OCI-LY3 (cell line): ENCODE measurements at regions not wholly inside any gene's neighbourhood (a gene's known extent, or its start where the extent isn't known, plus 50 kb on each side); places are given as distances from the start of the nearest gene placed in this dataset.

Experiments
- H2AFZ ChIP-seq: fragments of 200-600, 300-600 bp; shearing (Covaris generic); 2 replicates; pipeline ENCODE4 v1.6.0; 2014; ENCODE audit warnings: antibody characterized with exemption, low read depth, low read length
- H3K27ac ChIP-seq: fragments of 200-600, 300-600 bp; sonication (generic); 2 replicates; pipeline ENCODE4 v1.5.1; 2014; ENCODE audit warnings: mild to moderate bottlenecking, low read length, moderate library complexity, mixed read lengths
- H3K27me3 ChIP-seq: fragments of 200-600, 300-600 bp; sonication (generic); 2 replicates; pipeline ENCODE4 v1.6.1; 2014; ENCODE audit warnings: low read depth, low read length, mixed read lengths
- H3K36me3 ChIP-seq: fragments of 200-600, 300-600 bp; sonication (generic); replicated peaks from 2 replicates; pipeline ENCODE3; 2014; ENCODE audit warnings: low read depth, low read length, mixed read lengths
- H3K4me1 ChIP-seq: fragments of 300-600, 200-600 bp; sonication (generic); 2 replicates; pipeline ENCODE4 v1.6.1; 2014; ENCODE audit warnings: low read length, mixed read lengths
- H3K4me2 ChIP-seq: fragments of 200-600, 300-600 bp; sonication (generic); 2 replicates; pipeline ENCODE4 v1.6.1; 2014; ENCODE audit warnings: low read length, mixed read lengths
- H3K4me3 ChIP-seq: fragments of 300-600, 200-600 bp; sonication (generic); 2 replicates; pipeline ENCODE4 v1.5.1; 2014; ENCODE audit warnings: antibody characterized with exemption, mild to moderate bottlenecking, low read length, moderate library complexity
- H3K79me2 ChIP-seq: fragments of 300-600, 200-600 bp; shearing (Covaris generic); 2 replicates; pipeline ENCODE4 v1.6.1; 2014; ENCODE audit warnings: mild to moderate bottlenecking, low read length, mixed read lengths
- H3K9ac ChIP-seq: fragments of 300-600, 200-600 bp; shearing (Covaris generic); 2 replicates; pipeline ENCODE4 v1.6.0; 2014; ENCODE audit warnings: mild to moderate bottlenecking, low read length, moderate library complexity
- H3K9me3 ChIP-seq: fragments of 200-600, 300-600 bp; shearing (Covaris generic); 2 replicates; pipeline ENCODE4 v1.6.1; 2014; ENCODE audit warnings: low read length, mixed read lengths; ENCODE audit not compliant: insufficient read depth
- H4K20me1 ChIP-seq: fragments of 200-600, 300-600 bp; sonication (generic); 2 replicates; pipeline ENCODE4 v1.6.1; 2016; ENCODE audit warnings: low read length, mixed read lengths; ENCODE audit not compliant: insufficient read depth
- EZH2phosphoT487 ChIP-seq: fragments of 200-600 bp; shearing (Covaris generic); IDR thresholded peaks from 2 replicates; pipeline ENCODE4 v1.6.1; 2018; ENCODE audit warnings: antibody characterized with exemption, mixed run types, low read depth
- TF ChIP-seq, protein P1 (sequence below): fragments of 200-600, 300-600 bp; sonication (generic); IDR thresholded peaks from 2 replicates; pipeline ENCODE4 v1.5.1; 2014; ENCODE audit warnings: antibody characterized with exemption, low read length, low read depth

DNA sequence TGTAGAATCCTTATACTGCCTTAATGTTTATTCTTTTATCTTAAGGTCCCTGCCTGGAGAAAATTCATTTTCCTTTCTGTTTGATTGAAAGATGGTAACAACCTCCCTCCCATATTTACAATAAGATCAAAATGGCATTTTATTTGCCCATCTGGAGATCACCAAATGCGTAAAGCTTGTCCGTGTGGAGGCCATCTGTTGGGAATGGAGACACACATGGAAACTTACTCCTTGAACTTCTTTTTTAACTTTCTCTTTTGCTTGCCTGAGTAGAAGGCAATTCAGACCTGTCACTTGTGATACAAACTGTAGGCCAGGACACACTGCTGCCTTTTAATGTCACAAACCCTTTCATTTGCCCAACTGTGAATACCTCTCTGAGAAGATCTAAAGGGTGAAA is 144.8 kb upstream of the CEP162 start:
- Histone ChIP-seq H3K4me1 (no peaks in the 10 kb centered on the region; the same call in 1 of the 2 replicates), H3K9ac (no peak overlapping the region), H3K36me3 (no peaks in the 10 kb centered on the region), H3K79me2 (no peaks in the 10 kb centered on the region), H3K27me3 (no peaks in the 10 kb centered on the region), H3K4me2 (no peak overlapping the region), H2AFZ (no peak overlapping the region), H4K20me1 (no peaks in the 10 kb centered on the region), H3K27ac (no peak overlapping the region), H3K4me3 (no peak overlapping the region), H3K9me3 (no peaks in the 10 kb centered on the region)
- TF ChIP-seq EZH2phosphoT487: no peak
- TF ChIP-seq, protein P1, sequence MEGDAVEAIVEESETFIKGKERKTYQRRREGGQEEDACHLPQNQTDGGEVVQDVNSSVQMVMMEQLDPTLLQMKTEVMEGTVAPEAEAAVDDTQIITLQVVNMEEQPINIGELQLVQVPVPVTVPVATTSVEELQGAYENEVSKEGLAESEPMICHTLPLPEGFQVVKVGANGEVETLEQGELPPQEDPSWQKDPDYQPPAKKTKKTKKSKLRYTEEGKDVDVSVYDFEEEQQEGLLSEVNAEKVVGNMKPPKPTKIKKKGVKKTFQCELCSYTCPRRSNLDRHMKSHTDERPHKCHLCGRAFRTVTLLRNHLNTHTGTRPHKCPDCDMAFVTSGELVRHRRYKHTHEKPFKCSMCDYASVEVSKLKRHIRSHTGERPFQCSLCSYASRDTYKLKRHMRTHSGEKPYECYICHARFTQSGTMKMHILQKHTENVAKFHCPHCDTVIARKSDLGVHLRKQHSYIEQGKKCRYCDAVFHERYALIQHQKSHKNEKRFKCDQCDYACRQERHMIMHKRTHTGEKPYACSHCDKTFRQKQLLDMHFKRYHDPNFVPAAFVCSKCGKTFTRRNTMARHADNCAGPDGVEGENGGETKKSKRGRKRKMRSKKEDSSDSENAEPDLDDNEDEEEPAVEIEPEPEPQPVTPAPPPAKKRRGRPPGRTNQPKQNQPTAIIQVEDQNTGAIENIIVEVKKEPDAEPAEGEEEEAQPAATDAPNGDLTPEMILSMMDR: no peak

DNA sequence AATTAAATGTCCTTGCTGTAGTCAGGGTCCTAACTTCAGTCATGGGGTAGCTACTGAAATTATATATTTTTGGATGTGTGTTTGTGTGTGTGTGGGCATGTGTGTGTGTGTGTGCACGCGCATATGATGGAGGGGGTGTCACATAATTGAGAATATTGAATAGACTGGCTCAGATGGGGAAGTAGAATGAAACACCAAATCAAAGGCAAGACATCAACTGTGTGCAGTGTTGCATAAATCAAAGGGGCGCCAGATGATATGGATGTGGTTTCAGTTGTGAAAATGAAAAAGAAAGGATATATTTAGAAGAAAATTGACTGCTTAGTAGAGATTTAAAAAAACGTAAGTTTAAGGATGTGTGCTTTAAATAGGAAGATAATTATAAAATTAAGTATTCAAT is 144.2 kb upstream of the CEP162 start:
- H3K79me2 ChIP-seq: no peaks in the 10 kb centered on the region
- no peaks in the 10 kb centered on the region; the same call in 1 of the 2 replicates for H3K4me1 ChIP-seq
- H3K9me3 ChIP-seq: no peaks in the 10 kb centered on the region
- no peak overlapping the region for H3K4me3 ChIP-seq
- H2AFZ ChIP-seq: no peak overlapping the region
- no peaks in the 10 kb centered on the region for H4K20me1 ChIP-seq
- no peak overlapping the region for H3K27ac ChIP-seq
- H3K27me3 ChIP-seq: no peaks in the 10 kb centered on the region
- TF ChIP-seq, protein P1: no peak
- no peak for TF ChIP-seq EZH2phosphoT487
- no peak overlapping the region for H3K9ac ChIP-seq
- H3K4me2 ChIP-seq: no peak overlapping the region
- no peaks in the 10 kb centered on the region for H3K36me3 ChIP-seq

DNA sequence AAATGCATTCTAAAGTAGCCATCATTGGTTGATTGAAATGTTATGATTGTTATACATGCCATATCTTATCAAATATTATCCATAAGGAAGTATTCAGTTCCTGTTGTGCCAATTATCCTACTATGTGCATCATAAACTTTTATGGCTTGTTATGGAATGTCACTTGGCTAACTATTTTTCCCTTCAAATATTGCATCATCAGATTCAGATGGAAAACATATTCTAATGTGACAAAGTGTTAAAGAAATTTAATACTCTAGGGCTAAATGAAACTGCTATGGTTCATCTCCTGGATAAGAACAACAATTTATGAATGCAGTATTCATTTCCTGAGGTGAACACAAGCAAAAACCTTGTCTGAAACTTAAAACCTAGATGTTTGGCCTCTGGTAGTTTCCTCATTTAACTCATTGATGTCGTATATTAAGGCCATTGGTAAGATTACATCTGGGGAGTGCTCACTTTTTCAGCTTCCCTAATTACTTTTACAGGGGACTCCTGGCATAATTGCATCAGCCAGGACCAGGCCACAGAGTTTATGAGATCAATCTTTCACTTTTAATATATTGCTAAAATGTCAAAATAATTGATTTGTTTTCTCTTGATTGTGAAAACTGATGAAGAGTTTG is 134.9 kb upstream of the CEP162 start:
- Histone ChIP-seq H4K20me1 (no peaks in the 10 kb centered on the region), H3K9ac (no peak overlapping the region), H3K4me2 (no peak overlapping the region), H3K4me3 (no peak overlapping the region), H3K4me1 (no peaks in the 10 kb centered on the region), H2AFZ (no peak overlapping the region), H3K27me3 (no peaks in the 10 kb centered on the region), H3K27ac (no peak overlapping the region), H3K79me2 (no peaks in the 10 kb centered on the region), H3K9me3 (no peaks in the 10 kb centered on the region; the same call in 1 of the 2 replicates), H3K36me3 (no peaks in the 10 kb centered on the region)
- TF ChIP-seq EZH2phosphoT487: no peak
- TF ChIP-seq, protein P1: no peak

DNA sequence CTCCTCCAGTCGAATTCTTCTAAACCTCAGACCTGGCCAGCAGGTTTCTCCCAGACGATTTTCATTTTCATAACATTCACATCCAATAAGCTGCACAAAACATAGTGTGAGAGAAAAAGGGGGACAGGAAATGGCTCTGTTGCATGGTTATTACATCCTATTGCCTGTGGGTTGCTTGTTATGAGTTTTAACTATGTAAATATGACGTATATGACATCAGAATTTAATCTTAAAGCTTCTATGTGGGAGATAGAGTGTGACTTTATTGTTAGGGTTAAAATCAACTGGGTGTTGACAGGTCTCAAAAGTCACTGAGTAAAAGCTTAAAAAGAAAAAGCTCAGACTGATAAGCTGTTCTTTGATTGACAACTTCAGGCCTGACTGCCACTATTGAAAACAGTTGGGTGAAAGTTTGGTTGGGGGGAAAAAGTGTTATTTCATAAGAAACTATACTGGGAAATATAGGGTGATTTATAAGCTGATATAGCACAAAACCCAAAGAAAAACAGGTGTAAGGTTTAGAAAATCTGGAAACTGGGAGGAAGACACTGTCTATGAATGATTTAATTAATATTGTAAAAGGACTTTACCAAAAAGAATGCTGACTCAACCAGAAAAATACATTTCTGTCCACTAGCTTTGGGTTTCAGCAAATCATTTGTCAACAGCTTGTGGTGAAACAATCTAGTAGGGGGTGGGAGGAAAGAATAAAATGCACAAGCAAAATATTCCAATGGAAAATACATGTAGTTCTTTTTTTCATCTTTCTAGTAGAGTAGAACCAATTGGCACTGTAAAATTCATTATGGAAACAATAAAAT is 134.1 kb upstream of the CEP162 start:
- Histone ChIP-seq H3K4me1 (no peaks in the 10 kb centered on the region), H3K27me3 (no peaks in the 10 kb centered on the region), H3K79me2 (no peaks in the 10 kb centered on the region), H2AFZ (no peak overlapping the region), H3K9me3 (no peaks in the 10 kb centered on the region; the same call in 1 of the 2 replicates), H3K4me3 (no peak overlapping the region), H4K20me1 (no peaks in the 10 kb centered on the region), H3K4me2 (no peak overlapping the region), H3K27ac (no peak overlapping the region), H3K9ac (no peak overlapping the region), H3K36me3 (no peaks in the 10 kb centered on the region)
- TF ChIP-seq, protein P1: no peak
- TF ChIP-seq EZH2phosphoT487: no peak
